Sciatic nerve (tissue), 2 donors: ENCODE measurements at regions not wholly inside any gene's neighbourhood (a gene's known extent, or its start where the extent isn't known, plus 50 kb on each side); places are given as distances from the start of the nearest gene placed in this dataset.

Experiments
- ATAC-seq: fragments of 200-7000 bp; cut with Tn5 transposase; one replicate; pipeline ENCODE4 v1.9.1; 2020; ENCODE audit warnings: mild to moderate bottlenecking, moderate library complexity
- DNase-seq: peaks from one replicate; pipeline ENCODE4 v3.0.0-alpha.2; 2020; ENCODE audit warnings: low spot score
- intact Hi-C: fragments of 100-400 bp; cut with DNase I; formaldehyde crosslinking; loops from one replicate; pipeline ENCODE4 v1.14.2; 2022
- donor health status: DM: no; HTN: no; CAD: no.
- donor health status: DM: no; HTN: no; CAD: no.

DNA sequence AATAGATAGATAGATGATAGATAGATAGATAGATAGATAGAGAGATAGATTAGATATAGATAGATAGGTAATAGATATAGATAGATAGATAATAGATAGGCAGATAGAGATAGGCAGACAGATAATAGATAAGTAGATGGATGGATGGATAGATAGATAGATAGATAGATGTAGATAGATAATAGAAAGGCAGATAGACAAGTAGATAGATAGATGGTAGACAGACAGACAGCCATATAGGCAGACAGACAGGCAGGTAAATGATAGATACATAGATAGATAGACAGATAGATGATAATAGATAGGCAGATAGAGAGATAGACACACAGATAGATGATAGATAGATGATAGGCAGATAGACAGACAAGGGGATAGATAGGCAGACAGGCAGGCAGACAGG is 191.4 kb upstream of the TNRC6C start:
- DNase-seq (no peak), ATAC-seq (no peak)
- intact Hi-C loops = no loop called here

DNA sequence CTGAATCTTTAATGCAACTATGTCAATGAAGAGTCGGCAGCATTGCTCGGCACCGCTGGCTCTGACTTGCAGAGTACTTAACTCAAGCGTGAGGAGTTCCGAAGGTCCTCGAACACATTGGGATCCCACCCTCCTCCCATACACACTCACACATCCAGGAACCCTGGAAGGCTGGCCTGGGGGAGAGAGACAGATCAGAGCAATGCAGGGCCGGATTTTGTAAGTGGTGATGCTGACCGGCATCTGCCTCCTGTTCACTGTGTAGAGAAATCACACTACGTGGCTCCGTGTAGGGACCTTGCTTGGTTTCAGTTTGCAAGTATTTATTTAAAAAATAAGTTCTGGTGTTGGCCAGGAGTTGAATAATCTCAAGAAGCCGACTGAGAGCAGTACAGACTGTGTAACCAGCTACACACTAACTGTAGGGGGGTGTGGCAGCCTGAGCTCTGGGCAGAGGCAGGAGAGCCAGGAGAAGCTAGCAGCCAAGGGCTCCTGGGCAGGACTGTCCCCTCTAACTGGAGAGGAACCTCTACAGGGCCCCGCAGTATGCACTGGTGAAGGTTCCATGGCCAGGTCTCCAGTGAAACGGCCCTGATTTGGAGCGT is 190.2 kb upstream of the TNRC6C start:
- DNase-seq = no peak
- intact Hi-C loops = no loop called here
- ATAC-seq = no peak

DNA sequence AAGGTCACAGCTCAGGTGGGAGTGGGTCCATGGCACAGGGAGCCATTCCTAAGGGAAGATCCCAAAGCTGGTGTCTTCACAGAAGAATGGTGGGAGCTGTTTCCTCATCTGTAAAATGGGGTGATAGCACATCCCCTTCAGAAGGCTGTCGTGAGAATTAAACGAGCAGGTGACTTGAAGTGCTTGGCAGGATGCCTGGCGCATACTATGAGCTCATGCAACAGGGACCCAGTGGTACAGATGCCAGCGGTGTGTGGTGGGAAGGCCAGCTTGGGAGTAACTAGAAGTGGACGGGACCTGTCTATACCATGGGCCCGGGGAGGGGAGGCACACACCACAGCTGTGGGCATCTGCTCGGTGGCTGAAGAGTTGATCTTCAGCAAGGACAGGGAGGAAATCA is 189.3 kb upstream of the TNRC6C start:
- DNase-seq (no peak), ATAC-seq (no peak)
- intact Hi-C loops = no loop called here

DNA sequence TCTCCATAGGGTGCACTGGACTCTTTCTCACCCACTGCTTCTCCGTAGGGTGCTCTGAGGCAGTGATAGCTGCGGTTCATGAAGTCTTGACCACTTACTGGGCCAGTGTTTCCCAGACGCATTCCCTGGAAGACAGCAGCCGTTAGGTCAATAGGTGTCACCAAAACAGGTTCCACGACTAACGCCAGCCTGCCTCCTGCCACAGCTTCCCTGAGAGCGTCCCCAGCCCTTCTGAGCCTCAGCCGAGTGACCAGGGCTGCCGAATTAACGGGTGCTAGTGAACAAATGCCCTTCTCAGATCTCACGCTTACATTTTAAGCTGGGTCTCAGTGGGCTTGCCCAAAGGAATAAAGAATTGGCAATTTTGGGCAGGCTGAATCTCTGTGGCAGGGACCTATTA is 188.7 kb upstream of the TNRC6C start:
- DNase-seq (no peak), ATAC-seq (no peak)
- intact Hi-C loops = loop anchor here (10.0 kb wide), 1 partner anchor 245 kb away; no protein-coding TSS in a partner anchor

DNA sequence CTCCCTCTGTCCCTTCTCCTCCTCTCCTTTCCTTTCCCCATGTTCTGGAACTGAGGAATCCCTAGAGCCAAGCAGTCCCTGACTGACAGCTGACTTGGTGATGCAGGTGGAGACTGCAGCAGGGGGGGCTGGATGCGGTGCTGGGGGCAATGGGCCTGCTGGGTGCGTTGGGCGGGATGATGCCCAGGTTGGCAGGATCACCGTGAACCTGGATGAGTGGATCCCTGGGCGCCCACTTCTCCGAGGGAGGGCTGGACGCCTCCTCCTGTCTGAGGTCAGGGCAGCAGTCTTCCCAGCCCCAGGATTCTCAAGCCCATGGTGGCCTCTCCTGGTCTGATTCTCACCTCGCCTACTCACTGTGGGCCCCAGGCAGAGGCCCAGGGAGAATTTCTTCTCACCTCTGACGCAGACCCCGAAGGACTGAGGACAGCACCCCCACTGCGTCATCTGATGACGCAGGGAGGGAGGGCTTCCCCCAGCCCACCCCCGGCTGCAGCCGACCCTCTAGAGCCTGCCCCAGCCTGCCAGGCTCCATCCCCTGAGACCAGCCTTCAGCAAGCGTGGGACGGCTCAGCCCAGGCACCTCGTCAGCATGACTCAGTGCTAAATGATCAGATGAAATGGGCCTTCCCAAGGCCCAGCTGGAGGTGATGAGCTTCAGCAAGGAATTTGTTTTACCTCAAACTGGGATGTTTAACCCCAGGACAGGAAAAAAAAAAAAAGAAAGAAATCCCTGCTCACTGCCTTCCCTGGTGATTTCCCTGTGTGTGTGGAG is 188.0 kb upstream of the TNRC6C start:
- intact Hi-C loops = loop anchor here (10.0 kb wide), 1 partner anchor 244 kb away; no protein-coding TSS in a partner anchor
- ATAC-seq (peak; percentile 21), DNase-seq (no peak)

DNA sequence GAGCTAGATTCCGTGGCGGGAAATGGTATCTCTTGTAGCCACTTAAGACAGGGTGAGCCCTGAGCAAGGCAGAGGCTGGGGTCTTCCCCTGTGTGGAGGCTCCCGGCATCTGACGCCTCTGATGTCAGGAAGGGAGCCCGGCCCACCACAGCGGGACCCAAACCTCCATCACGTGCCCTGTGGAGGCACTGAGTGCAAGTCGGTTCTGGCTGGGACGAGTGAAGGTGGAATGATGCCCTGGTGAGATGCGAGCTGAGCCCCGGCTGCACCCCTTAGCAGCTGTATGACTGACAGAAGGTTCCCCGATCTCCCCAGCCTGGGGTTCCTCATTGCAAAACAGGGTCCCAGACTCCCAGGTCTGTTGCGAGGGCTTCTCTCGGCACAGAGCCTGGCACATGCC is 187.4 kb upstream of the TNRC6C start:
- no peak for ATAC-seq
- intact Hi-C loops = loop anchor here (10.0 kb wide), 1 partner anchor 244 kb away; no protein-coding TSS in a partner anchor
- DNase-seq = no peak

DNA sequence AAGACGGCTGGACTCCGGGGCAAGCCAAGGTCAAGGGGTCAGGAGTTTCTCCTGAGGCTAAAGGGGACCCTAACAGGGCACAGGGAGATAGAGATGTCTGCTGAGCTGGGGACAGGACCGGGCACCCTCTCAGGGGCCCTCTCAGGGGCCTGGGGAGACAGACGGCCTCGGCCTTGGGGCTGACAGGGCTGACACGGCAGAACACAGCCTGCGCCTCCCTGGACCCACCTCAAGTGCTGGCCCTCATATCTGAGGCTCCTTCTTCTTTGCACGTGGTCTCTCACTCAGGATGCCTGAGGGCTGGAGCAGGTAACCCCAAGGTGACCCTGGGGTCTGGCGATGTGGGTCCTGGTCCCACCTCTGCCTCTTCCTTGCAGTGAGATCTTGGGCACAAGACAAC is 186.9 kb upstream of the TNRC6C start:
- intact Hi-C loops = loop anchor here (10.0 kb wide), 1 partner anchor 243 kb away; no protein-coding TSS in a partner anchor
- ATAC-seq (no peak), DNase-seq (no peak)

DNA sequence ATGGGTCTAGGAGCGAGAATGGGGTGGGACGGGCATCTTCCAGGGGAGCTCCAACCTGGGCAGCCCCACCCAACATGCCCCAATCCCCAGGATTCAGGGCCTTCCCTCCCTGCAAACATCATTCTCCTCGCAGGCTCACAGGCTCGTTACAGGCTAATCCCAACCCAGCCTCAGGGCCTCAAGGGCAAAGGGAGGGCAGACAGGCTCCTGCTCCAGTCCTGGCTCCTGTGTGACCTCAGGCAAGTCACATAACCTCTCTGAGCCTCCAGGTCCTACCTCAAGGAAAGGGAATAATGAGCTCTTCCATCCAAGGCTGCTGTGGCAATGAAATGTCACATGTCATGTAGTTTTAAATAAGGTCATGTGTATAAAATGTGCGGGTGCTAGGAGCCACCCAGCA is 186.5 kb upstream of the TNRC6C start:
- no peak for ATAC-seq
- intact Hi-C loops = loop anchor here (10.0 kb wide), 1 partner anchor 243 kb away; no protein-coding TSS in a partner anchor
- no peak for DNase-seq

DNA sequence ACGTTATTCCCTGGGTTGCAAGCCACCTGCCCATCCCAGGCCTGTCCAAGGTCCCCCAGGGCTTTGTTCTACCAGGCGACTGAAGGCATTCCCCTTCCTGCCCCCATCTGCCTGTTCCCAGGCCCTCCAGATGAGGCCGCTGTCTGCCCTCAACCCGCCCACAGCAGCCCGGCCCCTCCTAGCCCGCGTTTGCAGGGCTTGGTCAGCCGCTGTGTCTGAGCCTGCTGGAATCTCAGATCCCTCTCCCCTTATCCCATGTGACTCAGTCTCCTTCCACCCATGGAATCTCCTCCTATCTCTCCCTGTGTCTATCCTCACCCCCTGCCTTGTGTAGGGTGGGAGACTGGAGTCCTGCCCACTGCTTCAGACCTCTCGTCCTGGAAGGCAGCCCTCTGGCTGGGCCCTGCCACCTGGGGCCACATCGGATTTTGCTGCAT is 186.0 kb upstream of the TNRC6C start:
- DNase-seq (peak; percentile 83), ATAC-seq (peak; percentile 88)
- intact Hi-C loops = loop anchor here (10.0 kb wide), 1 partner anchor 242 kb away; no protein-coding TSS in a partner anchor

DNA sequence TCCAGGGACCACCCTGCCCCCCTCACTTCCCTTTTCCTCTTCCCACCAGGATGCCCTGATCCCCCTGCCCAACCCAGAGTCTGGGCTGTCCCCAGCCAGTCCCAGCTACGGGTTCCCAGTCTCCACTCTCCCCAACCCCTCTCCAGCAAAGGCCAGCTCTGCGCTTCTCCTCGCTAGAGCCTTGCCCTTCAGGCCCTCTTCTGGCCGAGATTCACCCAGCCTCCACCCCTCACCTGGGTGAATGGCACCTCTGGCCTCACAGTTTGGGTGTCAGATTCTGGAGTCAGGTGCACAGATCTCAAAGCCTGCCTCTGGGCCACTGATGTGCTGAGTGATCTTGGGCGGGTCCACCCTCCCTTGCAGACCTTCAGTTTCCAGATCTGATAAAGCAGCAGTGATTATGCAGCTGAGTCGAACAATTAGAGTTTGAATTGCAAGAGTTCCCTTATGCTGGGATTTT is 185.6 kb upstream of the TNRC6C start:
- intact Hi-C loops = loop anchor here (10.0 kb wide), 1 partner anchor 242 kb away; no protein-coding TSS in a partner anchor
- no peak for DNase-seq
- peak; percentile 33 for ATAC-seq

DNA sequence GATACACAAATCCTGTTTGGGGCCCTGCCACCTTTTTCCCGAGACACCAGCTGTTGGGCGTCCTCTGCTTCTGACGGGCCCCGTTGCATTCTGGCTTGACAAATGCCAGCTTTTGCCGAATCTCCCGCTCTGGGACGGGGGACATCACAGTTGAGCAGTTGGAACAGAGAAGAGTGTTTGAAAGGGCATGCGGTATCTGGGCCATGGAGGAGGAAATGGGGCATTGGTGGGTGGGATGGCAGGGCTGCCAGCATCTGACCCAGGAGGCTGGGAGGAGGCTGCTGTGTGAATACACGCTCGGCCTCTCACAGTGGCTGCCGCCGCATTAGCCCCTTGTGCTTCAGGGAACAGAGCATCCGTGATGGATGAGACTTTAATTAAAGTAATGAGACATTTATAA is 184.3 kb upstream of the TNRC6C start:
- intact Hi-C loops = loop anchor here (10.0 kb wide), 1 partner anchor 241 kb away; no protein-coding TSS in a partner anchor
- ATAC-seq (no peak), DNase-seq (no peak)

DNA sequence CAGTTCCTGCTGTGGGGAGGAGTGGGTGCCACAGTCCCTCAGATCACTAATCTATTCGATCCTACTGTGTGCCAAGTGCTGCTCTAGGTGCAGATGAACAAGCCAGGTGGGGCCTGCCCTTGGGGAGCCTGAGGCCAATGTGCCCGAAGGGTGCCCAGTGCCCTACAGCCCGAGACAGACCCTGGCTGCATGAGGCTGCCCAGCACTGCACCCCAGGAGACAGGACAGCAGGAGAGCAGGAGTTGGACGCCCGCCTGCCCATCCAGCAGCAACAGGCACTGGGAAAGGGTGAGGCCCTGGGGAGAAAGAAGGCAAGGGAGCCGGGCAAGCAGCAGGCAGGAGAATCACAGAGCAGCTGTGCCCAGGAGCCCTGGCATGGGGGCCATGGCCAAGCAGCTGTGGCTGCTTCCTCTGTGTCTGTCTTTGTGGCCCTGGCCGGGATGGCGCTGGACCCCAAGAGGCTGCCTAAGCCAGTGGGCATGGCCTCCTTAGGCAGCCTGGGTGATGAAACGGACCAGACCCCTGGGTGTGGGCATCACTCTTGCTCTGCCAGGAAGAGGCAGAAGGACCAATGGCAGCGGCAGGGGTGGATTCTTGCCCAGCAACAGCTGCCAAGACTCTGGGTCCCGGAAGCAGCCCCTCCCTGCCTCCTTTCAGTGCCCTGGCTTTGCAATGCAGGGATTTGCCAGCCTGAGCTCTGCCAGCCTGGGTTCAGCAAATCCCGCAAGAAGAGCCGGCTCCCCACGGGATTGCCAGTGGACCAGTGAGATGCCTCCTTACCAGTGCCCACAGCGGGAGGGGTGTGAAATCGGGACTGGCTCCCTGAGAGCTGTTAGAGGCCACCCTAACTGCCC is 179.6 kb upstream of the TNRC6C start:
- ATAC-seq (peak; percentile 83), DNase-seq (peak; percentile 75)
- intact Hi-C loops = loop anchor here (10.0 kb wide), 1 partner anchor 236 kb away; no protein-coding TSS in a partner anchor

DNA sequence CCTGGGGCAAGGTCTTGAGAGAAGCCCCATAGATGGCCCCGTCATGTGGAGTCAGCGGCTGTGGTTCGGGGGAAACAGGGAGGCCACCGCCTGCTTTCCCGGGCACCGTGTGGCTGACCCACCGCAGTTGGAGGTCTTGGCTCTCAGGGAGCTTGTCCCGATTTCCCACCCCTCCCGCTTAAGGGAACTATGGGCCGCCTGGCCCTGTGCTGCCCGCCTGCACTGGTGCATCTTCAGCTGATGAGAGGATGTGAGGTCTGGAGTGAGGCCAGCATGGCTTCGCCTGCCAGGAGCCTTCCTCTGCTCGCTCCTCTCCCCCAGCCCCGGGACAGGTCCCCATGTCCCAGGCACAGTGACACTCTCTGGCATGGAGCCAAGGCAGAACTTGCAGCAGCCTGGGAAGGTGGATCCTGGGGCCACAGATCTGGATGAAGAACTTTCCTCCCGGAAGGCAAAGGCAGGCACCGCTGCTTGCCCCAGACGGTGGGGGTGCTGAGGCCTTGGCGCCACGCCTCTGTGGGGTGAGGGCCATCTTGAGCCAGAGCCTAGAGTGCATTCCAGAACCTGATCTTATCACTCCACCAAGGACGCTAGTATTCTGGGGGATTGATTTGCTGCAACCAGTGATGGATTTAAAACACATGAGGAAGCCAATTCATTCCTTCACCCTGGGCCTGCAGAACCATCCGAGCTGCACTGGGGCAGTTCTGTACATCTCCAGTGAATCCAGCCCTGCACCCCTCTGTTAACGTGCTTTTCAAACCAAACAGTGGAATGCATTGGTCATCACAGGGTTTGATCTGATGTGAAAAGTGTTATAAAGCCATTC is 178.6 kb upstream of the TNRC6C start:
- ATAC-seq (peak; percentile 34), DNase-seq (no peak)
- intact Hi-C loops = loop anchor here (10.0 kb wide), 1 partner anchor 235 kb away; no protein-coding TSS in a partner anchor

DNA sequence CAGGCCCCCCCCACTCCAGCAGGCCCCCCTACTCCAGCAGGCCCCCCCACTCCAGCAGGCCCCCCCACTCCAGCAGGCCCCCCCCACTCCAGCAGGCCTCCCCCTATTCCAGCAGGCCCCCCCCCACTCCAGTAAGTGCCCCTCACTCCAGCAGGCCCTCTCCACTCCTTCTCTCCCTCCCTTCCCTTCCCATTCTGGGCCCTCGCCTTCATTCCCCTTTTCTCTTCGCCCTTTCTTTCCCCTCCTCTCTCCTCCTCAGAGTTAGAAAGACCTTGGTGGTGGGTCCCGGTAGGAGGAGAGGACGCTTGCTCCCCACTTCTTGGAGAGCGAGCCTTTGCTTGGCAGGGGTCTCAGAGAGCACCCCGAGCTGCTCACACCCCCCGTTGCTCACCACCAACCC is 177.0 kb upstream of the TNRC6C start:
- no peak for ATAC-seq
- DNase-seq = no peak
- intact Hi-C loops = no loop called here

DNA sequence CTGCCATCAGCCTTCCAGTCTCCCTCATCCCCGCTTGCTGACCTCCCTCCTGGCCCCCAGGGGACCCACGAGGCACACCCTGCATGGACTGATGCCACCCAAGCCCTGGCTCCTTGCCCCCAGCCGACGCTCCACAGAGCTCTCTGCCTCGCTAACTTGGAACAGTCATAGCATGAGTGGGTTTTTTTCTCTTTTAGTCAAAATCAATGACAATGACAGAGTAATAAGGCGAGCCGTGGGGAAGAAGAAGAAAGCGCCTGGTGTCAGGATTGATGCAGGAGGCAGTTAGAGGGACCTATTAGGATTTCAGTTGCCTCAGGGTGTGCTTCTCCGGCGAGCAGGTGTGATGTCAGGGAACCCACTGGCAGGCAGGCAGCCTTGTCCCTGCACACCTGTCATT is 176.3 kb upstream of the TNRC6C start:
- DNase-seq = no peak
- intact Hi-C loops = no loop called here
- ATAC-seq = no peak

DNA sequence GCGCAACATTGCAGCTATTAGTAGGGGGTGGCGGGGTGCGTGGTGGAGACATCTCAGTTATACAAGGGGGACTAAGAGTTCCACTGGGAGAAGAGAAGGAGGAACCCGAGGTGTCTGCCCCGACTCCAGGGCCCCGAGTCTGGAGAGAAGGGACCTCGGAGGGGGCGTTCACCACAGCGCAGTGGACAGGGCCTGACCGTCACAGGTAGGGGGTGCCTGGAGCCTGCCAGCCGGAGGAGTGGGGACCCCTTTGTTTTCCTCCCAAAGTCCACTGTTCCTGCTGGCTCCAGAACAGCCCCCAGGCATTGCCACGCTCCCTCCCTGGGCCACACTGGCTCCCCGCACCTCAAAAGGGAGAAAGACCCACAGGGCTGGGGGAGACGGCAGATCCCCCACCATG is 175.9 kb upstream of the TNRC6C start:
- no peak for DNase-seq
- intact Hi-C loops = no loop called here
- no peak for ATAC-seq

DNA sequence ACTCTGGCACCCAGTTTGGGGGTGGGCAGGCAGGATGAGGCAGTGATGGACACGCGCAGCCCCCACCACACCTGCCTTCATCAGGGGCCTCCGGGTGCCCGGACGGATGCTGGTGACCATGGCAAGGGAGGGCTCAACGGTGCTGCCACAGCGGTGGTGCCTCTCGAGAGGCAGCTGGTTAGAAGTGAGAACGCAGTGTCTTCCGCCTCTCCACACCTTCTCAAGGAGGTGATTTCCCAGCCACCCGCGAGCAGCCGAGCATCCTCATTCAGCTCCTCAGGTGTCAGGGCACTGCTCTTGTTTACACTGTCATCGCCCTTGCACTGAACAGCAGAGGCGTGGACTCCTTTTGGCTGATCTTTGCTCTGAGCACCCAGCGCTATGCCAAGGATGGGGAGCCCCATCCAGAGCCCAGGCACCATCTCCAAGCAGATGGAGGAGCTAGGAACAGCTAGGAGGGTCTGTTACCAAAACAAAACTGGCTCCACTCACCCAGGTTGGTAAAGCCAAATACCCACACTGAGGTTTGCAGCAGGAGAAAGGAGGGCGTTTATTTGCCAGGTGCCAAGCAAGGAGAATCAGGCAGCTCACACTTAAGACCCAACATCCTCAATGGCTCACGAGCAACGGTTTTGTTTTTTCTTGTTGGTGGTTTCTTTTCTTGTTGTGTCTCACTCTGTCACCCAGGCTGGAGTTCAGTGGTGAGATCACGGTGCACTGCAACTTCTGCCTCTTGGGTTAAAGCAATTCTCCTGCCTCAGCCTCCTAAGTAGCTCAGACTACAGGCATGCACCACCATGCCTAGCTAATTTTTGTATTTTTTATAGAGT is 174.3 kb upstream of the TNRC6C start:
- ATAC-seq (no peak), DNase-seq (no peak)
- intact Hi-C loops = no loop called here
